IMR-90 (cell line): ENCODE measurements at regions not wholly inside any gene's neighbourhood (a gene's known extent, or its start where the extent isn't known, plus 50 kb on each side); places are given as distances from the start of the nearest gene placed in this dataset.

ENCODE experiments used
- ATAC-seq: fragments of 200-7000 bp; cut with Tn5 transposase; 2 replicates; pipeline ENCODE4 v1.9.1; 2020; ENCODE audit warnings: low read depth, mild to moderate bottlenecking, moderate library complexity
- BruUV-seq: library from RNA; stranded (reverse); fragments of 400-500 nt; replicated peaks from 2 replicates; lab custom pipeline; 2021; lab: Mats Ljungman, UMichigan
- CTCF ChIA-PET: fragments of 300-600 bp; formaldehyde crosslinking; extraction: SDS; loops from one replicate; lab custom pipeline; 2021; ENCODE audit warnings: antibody characterized with exemption; lab: Yijun Ruan, JAX
- POLR2A ChIA-PET: fragments of 300-600 bp; sonication (Branson Sonifier 250); formaldehyde crosslinking; loops from one replicate; lab custom pipeline; 2022; ENCODE audit warnings: antibody characterized with exemption; ENCODE audit not compliant: unreplicated experiment; lab: Charles Lee
- DNase-seq: peaks from one replicate; pipeline ENCODE4 v3.0.0; 2013
- H2AFZ ChIP-seq: replicated peaks from 2 replicates; pipeline ENCODE3; 2013; ENCODE audit warnings: low read length, mild to moderate bottlenecking; ENCODE audit not compliant: poor library complexity
- H2AK5ac ChIP-seq: 2 replicates; pipeline ENCODE4 v1.6.1; 2013; ENCODE audit warnings: low read depth, low read length, inconsistent platforms
- H2AK9ac ChIP-seq: replicated peaks from 2 replicates; pipeline ENCODE3; 2013; ENCODE audit warnings: mild to moderate bottlenecking, low read depth, low read length, moderate library complexity; ENCODE audit not compliant: poor library complexity
- H2BK120ac ChIP-seq: 2 replicates; pipeline ENCODE4 v1.6.1; 2013; ENCODE audit warnings: low read depth, low read length, inconsistent platforms
- H2BK15ac ChIP-seq: 3 replicates; pipeline ENCODE4 v1.6.1; 2013; ENCODE audit warnings: low read depth, low read length, inconsistent platforms
- H2BK20ac ChIP-seq: 2 replicates; pipeline ENCODE4 v1.6.1; 2013; ENCODE audit warnings: low read depth, mild to moderate bottlenecking, inconsistent platforms, low read length, moderate library complexity
- H2BK5ac ChIP-seq: 2 replicates; pipeline ENCODE4 v1.6.1; 2013; ENCODE audit warnings: mild to moderate bottlenecking, low read depth, low read length, inconsistent platforms; ENCODE audit not compliant: poor library complexity, severe bottlenecking
- H3K14ac ChIP-seq: replicated peaks from 2 replicates; pipeline ENCODE4 v1.6.1; 2013; ENCODE audit warnings: low read depth, low read length, inconsistent platforms
- H3K18ac ChIP-seq: 2 replicates; pipeline ENCODE4 v1.6.1; 2013; ENCODE audit warnings: low read depth, low read length, control low read depth
- H3K23ac ChIP-seq: 2 replicates; pipeline ENCODE4 v1.6.1; 2013; ENCODE audit warnings: low read depth, low read length, inconsistent platforms
- H3K27ac ChIP-seq: 2 replicates; pipeline ENCODE4 v1.5.1; 2013; ENCODE audit warnings: mild to moderate bottlenecking, control low read depth, low read length; ENCODE audit not compliant: insufficient read depth
- H3K27me3 ChIP-seq: 2 replicates; pipeline ENCODE4 v1.6.1; 2013; ENCODE audit warnings: low read length; ENCODE audit not compliant: control insufficient read depth, insufficient read depth
- H3K36me3 ChIP-seq: 2 replicates; pipeline ENCODE4 v1.6.1; 2013; ENCODE audit warnings: low read length, mixed read lengths; ENCODE audit not compliant: control insufficient read depth, insufficient read depth
- H3K4ac ChIP-seq: 2 replicates; pipeline ENCODE4 v1.6.1; 2013; ENCODE audit warnings: low read depth, low read length, inconsistent platforms
- H3K4me1 ChIP-seq: 2 replicates; pipeline ENCODE4 v1.6.1; 2013; ENCODE audit warnings: low read length, mixed read lengths; ENCODE audit not compliant: control insufficient read depth, insufficient read depth
- H3K4me2 ChIP-seq: 2 replicates; pipeline ENCODE4 v1.6.1; 2013; ENCODE audit warnings: low read depth, mild to moderate bottlenecking, control low read depth, low read length, moderate library complexity
- H3K4me3 ChIP-seq: 2 replicates; pipeline ENCODE4 v1.5.1; 2013; ENCODE audit warnings: low read depth, mild to moderate bottlenecking, control low read depth, low read length, moderate library complexity; ENCODE audit not compliant: insufficient read depth
- H3K56ac ChIP-seq: 2 replicates; pipeline ENCODE4 v1.6.1; 2013; ENCODE audit warnings: low read length, inconsistent platforms; ENCODE audit not compliant: insufficient read depth; ENCODE audit errors: extremely low read depth
- H3K79me1 ChIP-seq, 2 experiments: 2 replicates each; pipeline ENCODE4 v1.6.1; 2013; ENCODE audit warnings: low read length in 2 of 2, inconsistent platforms in 1 of 2, low read depth in 1 of 2
- H3K9ac ChIP-seq: 2 replicates; pipeline ENCODE4 v1.6.1; 2013; ENCODE audit warnings: low read depth, low read length, control low read depth
- H3K9me1 ChIP-seq: 2 replicates; pipeline ENCODE4 v1.6.1; 2013; ENCODE audit warnings: low read length, inconsistent platforms; ENCODE audit not compliant: insufficient read depth
- H3K9me3 ChIP-seq: 2 replicates; pipeline ENCODE4 v1.6.1; 2013; ENCODE audit warnings: low read length; ENCODE audit not compliant: control insufficient read depth, insufficient read depth
- H4K20me1 ChIP-seq: 2 replicates; pipeline ENCODE4 v1.6.1; 2013; ENCODE audit warnings: low read length, inconsistent platforms; ENCODE audit not compliant: insufficient read depth
- H4K5ac ChIP-seq: 2 replicates; pipeline ENCODE4 v1.6.1; 2013; ENCODE audit warnings: mild to moderate bottlenecking, low read depth, low read length, control low read depth
- H4K8ac ChIP-seq, 2 experiments: 2 replicates each; pipeline ENCODE4 v1.6.1; 2013; ENCODE audit warnings: low read depth in 2 of 2, low read length in 2 of 2, control low read depth in 1 of 2, inconsistent platforms in 1 of 2
- H4K91ac ChIP-seq: 2 replicates; pipeline ENCODE4 v1.6.1; 2013; ENCODE audit warnings: low read depth, low read length, inconsistent platforms; ENCODE audit not compliant: insufficient read depth
- NFE2L2 ChIP-seq: fragments of 150-350 bp; IDR thresholded peaks from 2 replicates; pipeline ENCODE4 v1.6.1; 2016; ENCODE audit warnings: low read depth, mild to moderate bottlenecking, low read length
- POLR2A ChIP-seq: IDR thresholded peaks from 2 replicates; pipeline ENCODE4 v1.6.1; 2012; ENCODE audit warnings: mild to moderate bottlenecking, low read depth, low read length
- USF2 ChIP-seq: fragments of 150-350 bp; IDR thresholded peaks from 2 replicates; pipeline ENCODE4 v1.6.1; 2017; ENCODE audit warnings: mild to moderate bottlenecking, antibody characterized with exemption, low read length, low read depth
- WGBS, 2 experiments: methylation state at CpG; one replicate each; pipeline versions ENCODE4 v1.1.5 to v1.1.7; 2013; ENCODE audit warnings: missing lambda C conversion rate in 2 of 2; ENCODE audit not compliant: insufficient read length in 1 of 2; ENCODE audit errors: extremely low coverage in 2 of 2; 5-methylcytosine and 5-hydroxymethylcytosine counted together
- dilution Hi-C: fragments of 300-500 bp; cut with HindIII; formaldehyde crosslinking; loops from one replicate; pipeline ENCODE4 v1.14.3; 2018; ENCODE audit warnings: low sequenced_read_pairs; ENCODE audit not compliant: unreplicated experiment
- in situ Hi-C: fragments of 300-500 bp; cut with MboI; formaldehyde crosslinking; loops from 3 replicates; pipeline ENCODE4 v1.14.3; 2019; ENCODE audit warnings: low sequenced_read_pairs, inconsistent platforms, mixed read lengths
- intact Hi-C: fragments of 100-400 bp; cut with micrococcal nuclease; formaldehyde crosslinking; loops from 2 replicates; pipeline ENCODE4 v1.10.0; 2022

GRCh38 chr17:83176623-83177583 lies 97.5 kb downstream of the METRNL start:
- Histone ChIP-seq H2BK120ac (no peak overlapping the region), H3K4ac (no peak overlapping the region), H3K36me3 (no peaks in the 10 kb centered on the region), H3K4me1 (no peaks in the 10 kb centered on the region; the same call in 1 of the 2 replicates), H3K9me3 (no peaks in the 10 kb centered on the region), H3K14ac (no peak overlapping the region), H2AFZ (no peak overlapping the region), H3K4me2 (no peak overlapping the region), H3K27ac (no peak overlapping the region), H2BK5ac (no peak overlapping the region), H2AK5ac (no peak overlapping the region), H4K5ac (no peak overlapping the region), H3K4me3 (no peak overlapping the region), H3K27me3 (peaks cover 22% of the 10 kb centered on the region), H4K91ac (no peak overlapping the region), H4K8ac (no peak overlapping the region), H3K56ac (no peak overlapping the region), H3K18ac (no peak overlapping the region), H2AK9ac (no peak overlapping the region), H2BK15ac (no peak overlapping the region), H3K23ac (no peak overlapping the region), H4K20me1 (peaks cover 4% of the 10 kb centered on the region; the same call in 1 of the 2 replicates), H3K79me1 (no peaks in the 10 kb centered on the region), H3K9me1 (no peaks in the 10 kb centered on the region), H2BK20ac (no peak overlapping the region), H3K9ac (no peak overlapping the region)
- ChIA-PET POLR2A (no interaction called here), CTCF (no interaction called here)
- TF ChIP-seq USF2 (no peak), NFE2L2 (no peak), POLR2A (no peak)
- WGBS, 2 experiments = 90% methylated on average over 9 of the region's 22 CpGs; no CpG with 5 or more reads in 1 of the 2 experiments
- DNase-seq = no peak
- no TSS peak for BruUV-seq
- no peak for ATAC-seq
- intact Hi-C loops (no loop called here), in situ Hi-C loops (no loop called here), dilution Hi-C loops (no loop called here)
